ENCODE measurements at regions not wholly inside any gene's neighbourhood (a gene's known extent, or its start where the extent isn't known, plus 50 kb on each side); places are given as distances from the start of the nearest gene placed in this dataset.

GRCh38 chr4:163948920-163949455 is 454.5 kb downstream of the TMA16 start:
- TF ChIP-seq CTCF (conservative IDR thresholded peaks at IDR 0.05; ENCODE audit: low read length) (no peak), EZH2phosphoT487 (IDR thresholded peaks at IDR 0.05; ENCODE audit: borderline replicate concordance, low read depth, low read length) (no peak)

Data from OCI-LY7 (cell line).